ENCODE measurements at regions not wholly inside any gene's neighbourhood (a gene's known extent, or its start where the extent isn't known, plus 50 kb on each side); places are given as distances from the start of the nearest gene placed in this dataset.

DNA sequence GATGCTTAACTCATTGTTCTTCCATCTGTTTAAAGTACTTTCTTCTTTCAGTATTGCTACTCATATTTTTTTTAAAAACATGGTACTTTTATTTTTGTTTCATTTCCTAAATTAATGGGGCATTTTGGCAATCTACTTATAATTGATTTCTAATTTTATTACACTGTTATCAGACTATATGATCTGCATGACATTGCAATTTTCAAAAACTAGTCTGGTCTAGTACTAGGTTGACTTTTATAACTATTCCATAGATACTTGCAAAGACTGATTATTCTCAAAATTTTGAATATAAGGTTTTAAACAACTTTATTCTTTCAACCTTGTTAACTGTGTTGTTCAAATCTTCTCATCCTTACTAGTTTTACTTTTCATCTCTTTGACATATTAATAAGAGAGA lies 63.9 kb upstream of the MVB12B start:
- DNase-seq (ENCODE audit: low read depth), result no peak

DNA sequence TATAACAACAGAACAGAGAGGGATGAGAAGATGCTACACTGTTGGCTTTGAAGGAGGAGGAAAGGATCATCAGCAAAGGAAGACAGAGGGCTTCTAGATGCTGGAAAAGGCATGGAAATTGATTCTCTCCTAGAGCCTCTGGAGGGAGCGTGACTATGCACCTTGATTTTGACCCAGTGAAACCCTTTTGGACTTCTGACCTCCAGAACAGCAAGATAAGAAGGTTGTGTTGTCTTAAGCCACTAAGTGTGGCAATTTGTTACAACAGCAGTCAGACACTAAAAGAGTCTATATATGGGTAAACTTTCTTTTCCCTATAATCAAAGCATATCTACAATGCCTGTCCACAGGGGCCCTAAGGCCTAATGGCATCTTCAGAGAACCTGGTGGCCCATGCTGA lies 56.1 kb upstream of the MVB12B start:
- no peak for DNase-seq (ENCODE audit: low read depth)

DNA sequence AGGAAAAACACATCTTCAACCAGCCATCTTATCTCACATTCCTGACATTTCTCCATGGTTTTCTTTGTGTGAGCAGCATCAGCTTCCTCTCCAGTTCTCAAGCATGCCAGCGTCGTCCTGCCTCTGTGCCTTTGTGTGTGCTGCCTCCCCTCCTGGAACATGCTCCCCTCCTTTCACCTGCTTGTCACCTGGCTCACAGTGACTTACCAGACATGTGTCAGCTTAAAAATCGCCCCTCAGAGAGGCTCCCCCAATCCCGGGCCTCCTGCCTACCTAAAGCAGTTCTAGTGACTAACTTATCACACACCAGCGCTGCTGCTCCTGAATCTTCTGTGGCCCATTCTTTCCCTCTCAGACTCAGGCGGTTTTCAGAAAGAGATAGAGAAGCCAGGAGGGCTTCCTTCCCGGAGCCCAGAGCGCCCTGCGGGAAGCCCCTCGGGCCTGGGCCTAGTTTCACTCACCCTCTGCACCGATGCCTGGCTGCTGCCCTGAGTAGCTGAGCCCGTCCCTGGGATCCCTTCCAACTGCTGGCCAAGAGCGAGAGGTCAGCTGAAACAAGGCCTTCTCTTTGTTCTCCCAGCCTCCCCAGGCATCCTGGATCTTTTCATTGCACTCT lies 51.1 kb upstream of the MVB12B start:
- DNase-seq (ENCODE audit: low read depth), result no peak

DNA sequence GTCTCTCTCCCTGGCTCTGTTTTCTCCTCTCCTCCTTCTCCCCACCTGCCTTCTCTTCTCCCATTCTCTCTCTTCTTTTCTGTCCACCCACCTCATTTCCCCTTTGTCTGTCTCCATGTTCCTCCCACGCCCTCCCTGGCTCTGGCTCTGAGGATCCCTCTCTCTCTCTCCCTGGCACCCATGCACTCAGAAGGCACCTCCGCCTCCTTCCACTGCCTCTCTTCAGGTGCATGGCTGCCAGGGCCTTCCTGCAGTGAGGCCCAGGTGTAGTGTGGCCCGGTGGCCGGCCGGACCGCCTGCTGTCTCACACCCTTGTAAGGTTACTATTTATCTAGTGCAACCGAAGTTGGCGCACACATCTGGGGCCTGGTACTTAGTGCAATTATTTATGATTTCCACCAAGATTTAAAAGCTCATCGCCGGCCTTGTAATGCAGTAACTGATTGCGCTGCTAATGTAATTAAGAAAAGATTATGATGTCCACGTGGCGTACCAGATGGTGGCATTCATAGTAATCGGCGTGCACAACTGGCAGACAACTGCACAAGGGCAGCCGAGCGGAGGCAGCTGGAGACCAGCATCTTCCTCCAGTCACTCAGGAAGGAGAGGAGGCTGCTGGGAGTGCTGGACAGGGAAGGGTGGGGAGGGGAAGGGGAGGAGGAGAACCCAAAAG lies 50.4 kb upstream of the MVB12B start:
- DNase-seq (ENCODE audit: low read depth), result no peak

Data from activated T-cell treated with anti-CD3 and anti-CD28 coated beads for 1 hour (primary cell).